Pulmonary artery endothelial cell (primary cell): ENCODE measurements at regions not wholly inside any gene's neighbourhood (a gene's known extent, or its start where the extent isn't known, plus 50 kb on each side); places are given as distances from the start of the nearest gene placed in this dataset.

ENCODE experiments used
- DNase-seq: peaks from one replicate; pipeline ENCODE4 v3.0.0-alpha.2; 2011; ENCODE audit warnings: low read depth, low spot score

GRCh38 chr4:136768213-136768924 lies 763.9 kb downstream of the PCDH18 start:
- no peak for DNase-seq

DNA sequence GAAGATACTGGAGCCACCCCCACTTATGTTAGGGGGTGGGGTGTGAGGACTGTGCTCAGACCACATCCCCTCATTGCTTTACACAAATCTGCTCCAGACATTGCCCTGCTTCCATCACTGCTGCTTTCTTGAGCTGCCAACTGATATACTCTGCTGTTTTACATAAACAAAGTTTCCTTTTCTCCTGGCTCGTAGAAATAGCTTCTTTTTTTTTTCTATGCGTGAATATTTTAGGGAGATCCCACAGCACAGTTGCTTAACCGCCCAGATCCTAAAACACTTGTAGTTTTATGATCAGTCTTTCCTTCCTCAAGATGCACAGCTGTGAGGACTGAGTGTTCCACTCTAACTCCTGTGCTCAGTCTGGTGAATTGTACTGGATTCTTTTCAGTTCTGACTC lies 768.4 kb downstream of the PCDH18 start:
- DNase-seq = no peak

DNA sequence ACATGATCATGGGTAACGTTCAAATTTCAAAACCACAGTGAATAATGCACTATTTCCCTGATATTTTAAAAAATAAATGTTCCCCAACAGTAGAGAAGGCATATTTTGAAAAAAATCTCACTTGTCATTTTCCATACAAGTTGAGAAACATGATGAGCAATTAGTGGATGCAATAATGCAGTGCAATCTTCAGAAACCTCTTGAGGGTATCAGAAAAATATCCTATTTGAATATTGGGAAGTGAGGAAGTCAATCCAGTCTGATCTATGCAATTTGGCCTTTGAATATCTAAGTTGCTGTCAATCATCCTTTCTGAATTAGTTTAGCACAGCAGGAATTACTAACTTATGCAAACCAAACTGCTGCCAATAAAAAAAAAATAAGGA lies 776.8 kb downstream of the PCDH18 start:
- DNase-seq = no peak

- DNase-seq = no peak
Measured at GRCh38 chr4:136754810-136755530, 777.3 kb downstream of the PCDH18 start.

- no peak for DNase-seq
Measured at GRCh38 chr4:136751556-136751955, 780.7 kb downstream of the PCDH18 start.

DNA sequence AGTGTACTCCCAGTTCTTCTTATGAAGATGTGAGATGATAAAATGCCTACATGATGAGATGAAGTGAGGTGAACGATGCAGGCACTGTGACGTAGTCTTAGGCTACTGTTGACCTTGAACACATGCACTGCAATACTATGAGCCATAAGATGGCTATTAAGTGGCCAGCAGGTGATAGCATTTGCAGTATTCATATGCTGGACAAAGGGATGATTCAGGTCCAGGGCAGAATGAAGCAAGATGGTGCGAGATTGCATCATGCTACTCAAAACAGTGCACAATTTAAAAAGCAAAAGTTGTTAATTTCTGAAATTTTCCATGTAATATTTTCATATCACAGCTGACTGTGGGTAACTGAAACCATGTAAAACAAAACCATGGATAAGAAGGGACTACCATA lies 781.4 kb downstream of the PCDH18 start:
- DNase-seq = no peak

DNA sequence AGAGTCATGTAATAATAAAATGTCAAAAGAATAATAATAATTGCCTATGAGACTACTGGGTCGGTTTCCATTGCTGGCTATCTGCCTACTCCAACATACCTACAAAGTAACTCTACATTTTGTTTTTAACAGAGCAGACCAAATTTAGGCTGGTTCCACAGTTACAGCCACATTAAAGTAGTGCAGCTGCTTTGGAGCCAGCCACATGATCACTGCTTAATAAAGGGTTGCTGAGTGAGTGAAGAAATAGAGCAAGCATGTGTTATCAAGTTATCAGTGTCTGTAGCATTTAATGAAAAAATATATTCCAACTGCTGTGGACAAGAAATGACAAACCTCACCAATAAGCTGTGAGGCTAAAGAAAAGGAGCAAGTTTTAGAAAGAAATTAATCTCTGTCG lies 782.3 kb downstream of the PCDH18 start:
- DNase-seq = no peak

DNA sequence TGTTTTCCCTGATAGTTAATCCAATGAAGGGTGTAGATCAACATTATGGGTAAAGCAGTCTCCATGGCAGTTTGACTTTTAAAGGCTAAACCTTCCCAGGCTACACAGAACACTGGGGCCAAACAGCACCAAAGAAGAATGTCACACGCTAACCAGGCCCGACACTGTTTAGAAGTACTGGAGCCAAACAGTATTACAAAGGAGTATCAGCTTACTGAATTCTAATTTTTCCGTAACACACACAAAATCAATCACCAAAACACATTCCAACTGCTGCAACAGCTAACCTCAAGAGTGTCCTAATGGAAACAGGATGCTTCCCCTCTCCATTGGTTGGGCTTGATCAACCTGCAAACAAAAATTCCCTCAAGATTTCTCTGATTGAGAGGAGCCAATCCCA lies 783.5 kb downstream of the PCDH18 start:
- no peak for DNase-seq

DNA sequence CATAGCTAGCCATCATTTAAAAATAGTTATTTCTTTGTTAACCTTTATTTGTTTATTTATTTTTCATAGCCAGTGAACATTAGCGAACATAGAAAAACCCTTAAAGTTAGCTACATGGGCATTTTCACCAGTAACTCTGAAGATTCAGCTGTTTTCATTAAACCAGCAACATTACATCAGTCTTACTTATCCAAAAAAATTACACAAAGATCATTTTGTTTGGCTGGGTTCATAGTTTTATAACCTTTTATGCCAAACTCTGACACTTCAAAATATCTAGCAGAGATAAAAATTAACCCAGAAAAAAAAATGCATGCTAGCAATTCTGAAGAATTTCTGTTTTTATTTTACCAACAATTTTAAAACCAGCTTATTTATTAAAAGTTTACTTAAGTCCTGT lies 784.1 kb downstream of the PCDH18 start:
- DNase-seq = no peak

GRCh38 chr4:136743238-136743637 lies 789.1 kb downstream of the PCDH18 start:
- no peak for DNase-seq

DNA sequence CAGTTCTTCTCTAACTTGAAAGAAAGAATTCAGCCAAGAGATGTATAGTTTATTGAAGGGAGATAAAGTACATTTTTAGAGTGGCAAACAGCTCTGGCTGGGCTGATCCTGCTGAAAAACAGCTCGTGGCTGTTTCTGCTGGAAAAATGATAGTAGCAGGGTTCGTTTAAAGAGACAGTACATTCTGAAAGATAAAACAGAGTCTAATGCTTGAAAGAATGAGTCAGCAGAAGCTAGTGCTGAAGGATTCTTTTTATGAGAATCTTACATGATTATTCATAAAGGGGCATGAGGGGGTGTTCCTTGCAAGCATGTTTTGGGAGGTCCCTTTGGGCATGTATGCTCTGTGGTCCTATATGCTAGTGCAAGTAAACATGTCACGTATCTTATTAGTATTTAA lies 790.0 kb downstream of the PCDH18 start:
- DNase-seq = no peak

GRCh38 chr4:136741468-136741867 lies 790.8 kb downstream of the PCDH18 start:
- no peak for DNase-seq

DNA sequence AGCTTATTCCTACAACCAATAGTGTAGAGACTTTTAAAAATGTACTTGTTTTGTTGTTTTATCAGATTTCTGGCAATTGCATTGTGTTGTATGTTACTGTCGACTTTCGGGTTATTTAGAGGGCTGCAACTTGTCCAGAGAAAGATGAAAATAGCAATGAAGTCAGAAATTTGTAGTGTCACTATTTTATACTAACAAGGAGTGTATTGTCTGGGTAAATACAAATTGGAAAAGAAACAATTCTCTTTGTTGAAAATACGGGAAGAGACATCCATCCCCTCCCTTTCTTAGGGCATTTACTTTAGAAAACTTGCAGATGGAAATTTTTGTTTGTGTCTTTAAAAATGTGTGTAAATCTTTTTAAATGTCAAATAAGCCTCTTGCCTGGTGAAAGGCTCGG lies 792.0 kb downstream of the PCDH18 start:
- DNase-seq = no peak

DNA sequence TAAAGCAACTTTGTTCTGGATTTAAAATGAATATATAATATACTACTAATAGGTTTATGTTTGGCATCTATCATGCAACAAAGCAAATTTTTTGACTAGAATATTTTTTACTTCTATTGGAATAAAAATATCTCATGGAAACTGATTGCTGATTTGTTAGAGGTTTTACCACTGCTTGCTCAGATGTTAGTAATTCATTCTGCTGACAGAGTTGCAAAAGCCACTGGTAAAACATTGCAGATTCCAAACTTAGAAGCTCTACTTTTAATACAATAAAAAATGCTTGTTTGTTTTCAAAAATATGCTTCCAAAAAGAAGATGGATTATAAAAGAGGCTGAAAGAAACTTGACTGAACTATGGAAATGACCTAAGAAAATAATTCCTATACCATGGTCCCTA lies 795.2 kb downstream of the PCDH18 start:
- DNase-seq = no peak

GRCh38 chr4:136731025-136731424 lies 801.3 kb downstream of the PCDH18 start:
- DNase-seq = no peak

DNA sequence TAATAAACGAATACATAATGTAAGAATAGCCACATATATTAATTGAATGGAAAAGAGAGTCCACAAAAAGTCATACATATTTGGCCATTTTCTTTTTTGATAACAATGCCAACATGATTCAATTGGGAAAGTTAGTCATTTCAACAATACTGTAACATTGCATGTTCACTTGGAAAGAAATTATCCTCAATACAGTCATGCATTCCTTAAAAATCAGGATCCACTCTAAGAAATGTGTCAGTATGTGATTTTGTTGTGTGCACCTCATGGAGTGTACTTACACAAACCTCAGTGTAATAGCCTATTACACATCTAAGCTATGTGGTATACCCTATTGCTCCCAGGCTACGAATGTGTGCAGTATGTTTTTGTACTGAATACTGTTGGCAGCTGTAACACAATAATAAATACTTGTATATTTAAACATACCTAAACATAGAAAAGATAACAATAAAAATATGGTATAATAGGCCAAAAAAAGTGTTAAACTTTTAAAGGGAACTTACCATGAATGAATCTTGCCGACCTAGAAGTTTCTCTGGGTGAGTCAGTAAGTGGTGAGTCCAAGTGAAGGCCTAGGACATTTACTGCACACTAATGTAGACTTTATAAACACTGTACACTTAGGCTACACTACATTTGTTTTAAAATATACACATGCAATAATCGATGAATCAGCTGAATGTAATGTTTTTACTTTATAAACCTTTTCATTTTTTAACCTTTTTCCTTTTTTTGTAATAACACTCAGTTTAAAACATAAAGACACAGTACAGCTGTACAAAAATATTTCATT lies 806.8 kb downstream of the PCDH18 start:
- DNase-seq = no peak

DNA sequence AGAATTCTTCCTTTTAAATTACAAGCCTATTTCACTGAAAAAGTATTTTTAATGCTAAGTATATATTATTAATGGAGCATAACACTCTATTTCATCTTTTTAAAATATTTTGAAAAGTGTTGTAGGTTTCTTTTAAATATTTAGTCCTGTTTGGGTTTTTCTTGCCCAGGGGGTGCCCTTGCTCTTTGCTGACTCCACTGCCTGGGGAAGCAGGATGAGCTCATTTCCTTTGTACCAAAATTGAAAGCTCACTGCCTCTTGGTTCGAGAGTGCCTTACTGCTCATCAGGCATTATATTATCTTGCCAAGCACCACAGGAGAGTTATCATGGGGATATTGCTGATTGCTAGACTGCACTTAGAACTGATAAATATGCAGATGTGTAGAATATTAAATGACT lies 819.2 kb downstream of the PCDH18 start:
- DNase-seq = no peak

DNA sequence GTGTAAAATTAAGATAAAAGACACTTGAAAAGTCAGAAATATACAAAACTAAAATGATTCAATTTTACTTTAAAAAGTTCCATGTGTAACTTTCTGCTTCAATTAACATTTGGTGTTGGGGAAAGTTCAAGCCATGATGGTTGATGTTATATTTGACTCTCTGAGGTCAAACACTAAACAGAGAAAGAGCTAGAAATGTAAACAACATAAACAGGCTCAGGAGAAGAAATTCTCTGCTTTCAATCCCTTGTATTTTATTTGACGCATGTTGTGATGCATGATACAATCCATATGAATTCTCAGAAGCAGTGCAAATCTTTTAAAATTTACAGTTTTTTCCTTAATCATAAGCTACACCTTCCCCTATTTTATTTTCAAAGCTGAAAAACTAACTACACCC lies 822.4 kb downstream of the PCDH18 start:
- no peak for DNase-seq

- DNase-seq = no peak
Measured at GRCh38 chr4:136706942-136707341, 825.4 kb downstream of the PCDH18 start.

GRCh38 chr4:136699905-136700304 lies 832.4 kb downstream of the PCDH18 start:
- DNase-seq = no peak

- no peak for DNase-seq
Measured at GRCh38 chr4:136691607-136692006, 840.7 kb downstream of the PCDH18 start.

DNA sequence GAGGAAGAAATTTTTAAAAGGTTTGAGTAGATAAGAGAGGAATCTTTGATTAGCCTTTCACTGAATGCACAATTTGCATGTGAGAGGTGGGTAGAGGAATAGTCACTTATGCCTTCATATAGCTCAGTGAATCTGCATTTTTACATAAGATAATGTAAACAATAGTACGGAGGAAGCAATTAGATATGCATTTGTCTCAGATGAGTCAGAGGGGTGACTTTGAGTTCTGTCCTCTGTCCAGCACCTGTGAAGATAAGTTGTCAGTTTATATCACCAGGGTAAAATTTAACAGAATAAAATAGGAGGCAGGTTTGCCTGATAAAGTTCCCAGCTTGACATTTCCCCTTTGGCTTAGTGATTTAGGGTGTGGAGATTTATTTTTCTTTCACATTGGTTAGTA lies 841.9 kb downstream of the PCDH18 start:
- DNase-seq = no peak

DNA sequence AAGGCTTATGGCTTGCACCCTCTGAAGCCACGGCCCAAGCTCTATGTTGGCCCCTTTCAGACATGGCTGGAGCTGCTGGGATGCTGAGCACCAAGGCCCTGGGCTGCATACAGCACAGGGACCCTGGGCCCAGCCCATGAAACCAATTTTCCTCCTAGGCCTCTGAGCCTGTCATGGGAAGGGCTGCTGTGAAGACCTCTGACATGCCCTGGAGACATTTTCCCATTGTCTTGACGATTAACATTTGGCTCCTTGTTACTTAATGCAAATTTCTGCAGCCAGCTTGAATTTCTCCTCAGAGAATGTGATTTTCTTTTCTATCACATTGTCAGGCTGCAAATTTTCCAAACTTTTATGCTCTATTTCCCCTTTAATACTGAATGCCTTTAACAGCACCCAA lies 844.7 kb downstream of the PCDH18 start:
- DNase-seq = no peak
